ENCODE measurements at regions not wholly inside any gene's neighbourhood (a gene's known extent, or its start where the extent isn't known, plus 50 kb on each side); places are given as distances from the start of the nearest gene placed in this dataset.

- Histone ChIP-seq H3K9me2 (replicated peaks; ENCODE audit: control insufficient read depth, low read length) (no peaks in the 10 kb centered on the region), H3K4me1 (ENCODE audit: control insufficient read depth, low read length) (no peaks in the 10 kb centered on the region), H3F3A (ENCODE audit: control insufficient read depth, insufficient read depth) (no peaks in the 10 kb centered on the region), H3K27me3 (ENCODE audit: control insufficient read depth, low read length) (no peaks in the 10 kb centered on the region), H3K27ac (ENCODE audit: low read depth, low read length) (no peak overlapping the region), H4K20me1 (ENCODE audit: control insufficient read depth, insufficient read depth, low read depth, low read length) (no peaks in the 10 kb centered on the region), H3K36me3 (ENCODE audit: control insufficient read depth, low read length) (no peaks in the 10 kb centered on the region), H3K4me3 (ENCODE audit: low read length) (no peak overlapping the region), H3K4me2 (ENCODE audit: low read length) (no peak overlapping the region), H3K79me2 (ENCODE audit: control insufficient read depth, low read length) (no peaks in the 10 kb centered on the region), H3K9me3 (ENCODE audit: control insufficient read depth, insufficient read depth, low read length) (no peaks in the 10 kb centered on the region)
- no peak for TF ChIP-seq CTCF (IDR thresholded peaks at IDR 0.05; ENCODE audit: low read depth, low read length, poor library complexity, severe bottlenecking)
- TF ChIP-seq EZH2phosphoT487 (IDR thresholded peaks at IDR 0.05; ENCODE audit: borderline replicate concordance, low read length): no peak
Observed at GRCh38 chr13:85254641-85255040, 544.6 kb downstream of the SLITRK6 start.

- Histone ChIP-seq H3K27ac (ENCODE audit: low read depth, low read length) (no peak overlapping the region), H3K9me2 (replicated peaks; ENCODE audit: control insufficient read depth, low read length) (no peaks in the 10 kb centered on the region), H3F3A (ENCODE audit: control insufficient read depth, insufficient read depth) (no peaks in the 10 kb centered on the region), H4K20me1 (ENCODE audit: control insufficient read depth, insufficient read depth, low read depth, low read length) (no peaks in the 10 kb centered on the region), H3K4me2 (ENCODE audit: low read length) (no peak overlapping the region), H3K27me3 (ENCODE audit: control insufficient read depth, low read length) (no peaks in the 10 kb centered on the region), H3K36me3 (ENCODE audit: control insufficient read depth, low read length) (no peaks in the 10 kb centered on the region), H3K4me1 (ENCODE audit: control insufficient read depth, low read length) (no peaks in the 10 kb centered on the region), H3K4me3 (ENCODE audit: low read length) (no peak overlapping the region), H3K79me2 (ENCODE audit: control insufficient read depth, low read length) (no peaks in the 10 kb centered on the region), H3K9me3 (ENCODE audit: control insufficient read depth, insufficient read depth, low read length) (no peaks in the 10 kb centered on the region)
- TF ChIP-seq EZH2phosphoT487 (IDR thresholded peaks at IDR 0.05; ENCODE audit: borderline replicate concordance, low read length) (no peak), CTCF (IDR thresholded peaks at IDR 0.05; ENCODE audit: low read depth, low read length, poor library complexity, severe bottlenecking) (no peak)
Observed at GRCh38 chr13:85249151-85249550, 550.1 kb downstream of the SLITRK6 start.

- Histone ChIP-seq H3K4me3 (ENCODE audit: low read length) (no peak overlapping the region), H3K4me2 (ENCODE audit: low read length) (no peak overlapping the region), H3K27ac (ENCODE audit: low read depth, low read length) (no peak overlapping the region), H4K20me1 (ENCODE audit: control insufficient read depth, insufficient read depth, low read depth, low read length) (no peaks in the 10 kb centered on the region), H3K79me2 (ENCODE audit: control insufficient read depth, low read length) (no peaks in the 10 kb centered on the region), H3K9me3 (ENCODE audit: control insufficient read depth, insufficient read depth, low read length) (no peaks in the 10 kb centered on the region), H3K4me1 (ENCODE audit: control insufficient read depth, low read length) (no peaks in the 10 kb centered on the region), H3K9me2 (replicated peaks; ENCODE audit: control insufficient read depth, low read length) (no peaks in the 10 kb centered on the region), H3K27me3 (ENCODE audit: control insufficient read depth, low read length) (no peaks in the 10 kb centered on the region), H3F3A (ENCODE audit: control insufficient read depth, insufficient read depth) (no peaks in the 10 kb centered on the region), H3K36me3 (ENCODE audit: control insufficient read depth, low read length) (no peaks in the 10 kb centered on the region)
- TF ChIP-seq EZH2phosphoT487 (IDR thresholded peaks at IDR 0.05; ENCODE audit: borderline replicate concordance, low read length): no peak
- no peak for TF ChIP-seq CTCF (IDR thresholded peaks at IDR 0.05; ENCODE audit: low read depth, low read length, poor library complexity, severe bottlenecking)
Observed at GRCh38 chr13:85247780-85248179, 551.4 kb downstream of the SLITRK6 start.

- H3K4me2 ChIP-seq (ENCODE audit: low read length): no peak overlapping the region
- no peak for TF ChIP-seq CTCF (IDR thresholded peaks at IDR 0.05; ENCODE audit: low read depth, low read length, poor library complexity, severe bottlenecking)
- no peak overlapping the region for H3K27ac ChIP-seq (ENCODE audit: low read depth, low read length)
- H3K27me3 ChIP-seq (ENCODE audit: control insufficient read depth, low read length): no peaks in the 10 kb centered on the region
- H3K4me1 ChIP-seq (ENCODE audit: control insufficient read depth, low read length): no peaks in the 10 kb centered on the region
- H3K9me2 ChIP-seq (replicated peaks; ENCODE audit: control insufficient read depth, low read length): no peaks in the 10 kb centered on the region
- no peaks in the 10 kb centered on the region for H3K9me3 ChIP-seq (ENCODE audit: control insufficient read depth, insufficient read depth, low read length)
- H3K4me3 ChIP-seq (ENCODE audit: low read length): no peak overlapping the region
- no peaks in the 10 kb centered on the region for H3K36me3 ChIP-seq (ENCODE audit: control insufficient read depth, low read length)
- H3K79me2 ChIP-seq (ENCODE audit: control insufficient read depth, low read length): no peaks in the 10 kb centered on the region
- no peaks in the 10 kb centered on the region for H3F3A ChIP-seq (ENCODE audit: control insufficient read depth, insufficient read depth)
- no peaks in the 10 kb centered on the region for H4K20me1 ChIP-seq (ENCODE audit: control insufficient read depth, insufficient read depth, low read depth, low read length)
Observed at GRCh38 chr13:85243831-85244230, 555.4 kb downstream of the SLITRK6 start.

All from DOHH2 (cell line).